HG03095 (cell line): ENCODE measurements at regions not wholly inside any gene's neighbourhood (a gene's known extent, or its start where the extent isn't known, plus 50 kb on each side); places are given as distances from the start of the nearest gene placed in this dataset.

Source experiments
- ATAC-seq: cut with Tn5 transposase; IDR thresholded peaks from one replicate; pipeline ENCODE4 v1.9.1; 2021; ENCODE audit warnings: moderate library complexity; ENCODE audit not compliant: unreplicated experiment

DNA sequence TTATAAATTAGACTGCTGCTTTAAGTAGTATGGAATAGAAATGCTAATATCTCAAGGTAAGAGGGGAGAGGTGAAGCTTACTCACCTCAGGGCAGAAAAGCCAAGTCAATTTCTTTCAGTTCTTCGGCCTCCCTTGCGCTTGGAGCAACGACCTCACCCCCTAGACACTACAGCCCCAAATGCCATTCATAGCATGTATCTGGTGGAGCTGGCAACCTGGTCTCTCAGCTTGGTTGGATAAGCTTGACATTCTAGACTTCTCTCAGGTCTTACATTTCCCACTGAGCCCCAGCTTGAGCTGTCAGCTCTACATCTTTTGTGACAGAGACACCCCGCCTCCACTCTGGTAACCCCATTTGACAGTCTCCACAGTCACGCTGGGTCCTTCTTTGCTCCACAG lies 154.9 kb downstream of the ZNF608 start:
- no peak for ATAC-seq

DNA sequence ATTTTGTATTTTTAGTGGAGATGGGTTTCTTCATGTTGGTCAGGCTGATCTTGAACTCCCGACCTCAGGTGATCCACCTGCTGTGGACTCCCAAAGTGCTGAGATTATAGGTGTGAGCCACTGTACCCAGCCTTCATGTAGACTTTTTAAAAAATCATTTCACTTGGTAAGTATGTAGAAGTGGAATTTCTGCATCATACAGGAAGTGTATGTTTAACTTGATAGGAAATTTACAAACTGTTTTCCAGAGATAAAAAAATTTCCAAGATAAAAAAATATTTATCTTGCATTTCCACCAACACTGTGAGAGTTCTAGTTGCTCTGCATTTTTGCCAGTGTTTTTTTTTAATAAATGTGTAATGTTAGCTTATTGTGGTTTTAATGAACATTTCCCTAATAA lies 155.8 kb downstream of the ZNF608 start:
- no peak for ATAC-seq

DNA sequence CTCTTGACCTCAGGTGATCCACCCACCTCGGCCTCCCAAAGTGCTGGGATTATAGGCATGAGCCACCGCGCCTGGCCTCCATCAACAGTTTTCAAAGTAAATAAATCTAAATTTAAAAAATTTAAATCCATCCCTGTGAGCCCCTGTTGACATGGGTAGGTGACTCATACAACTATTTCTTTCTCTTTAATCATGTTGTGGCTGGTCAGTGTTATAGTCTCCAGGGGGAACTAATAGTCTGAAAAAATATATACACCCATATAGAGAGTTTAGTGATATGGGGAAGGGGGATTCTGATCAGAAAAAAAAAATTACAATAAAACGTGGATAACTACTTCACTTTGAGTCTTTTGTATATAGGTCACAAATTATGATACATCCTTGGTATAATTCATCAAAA lies 159.2 kb downstream of the ZNF608 start:
- ATAC-seq: no peak

DNA sequence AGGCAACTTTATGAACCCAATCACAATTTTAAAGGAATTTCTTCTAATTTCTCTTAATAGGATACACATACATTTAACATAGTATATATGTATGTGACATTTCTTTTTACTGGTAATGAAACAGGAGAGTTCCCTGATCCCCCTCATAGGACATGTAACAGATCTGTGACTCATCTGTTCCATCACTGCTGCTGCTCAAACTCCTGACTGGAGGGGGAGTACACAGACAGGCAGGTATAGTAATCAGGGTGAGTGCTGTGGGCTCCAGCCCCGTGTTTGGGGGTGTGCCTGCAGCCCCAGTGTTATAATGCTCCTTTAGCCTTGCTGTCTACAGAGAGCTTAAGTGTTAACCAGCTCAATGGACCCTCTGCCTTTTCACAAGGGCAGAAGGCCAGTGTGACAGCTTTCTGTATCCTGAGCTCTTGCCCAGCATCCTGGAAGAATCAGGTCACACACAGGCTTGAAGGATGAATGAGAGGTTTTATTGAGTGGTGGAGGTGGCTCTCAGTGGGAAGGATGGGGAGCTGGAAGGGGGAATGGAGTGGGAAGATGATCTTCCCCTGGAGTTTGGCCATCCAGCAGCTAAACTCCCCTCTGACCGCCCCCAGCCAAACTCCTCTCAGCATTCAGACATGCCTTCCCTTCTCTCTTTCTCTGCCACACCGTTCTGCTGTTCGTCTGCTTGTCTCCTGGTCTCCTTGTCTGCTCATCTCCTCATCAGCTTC lies 161.3 kb downstream of the ZNF608 start:
- ATAC-seq: no peak

GRCh38 chr5:124583469-124584350 lies 162.7 kb downstream of the ZNF608 start:
- ATAC-seq: peak; percentile 99

DNA sequence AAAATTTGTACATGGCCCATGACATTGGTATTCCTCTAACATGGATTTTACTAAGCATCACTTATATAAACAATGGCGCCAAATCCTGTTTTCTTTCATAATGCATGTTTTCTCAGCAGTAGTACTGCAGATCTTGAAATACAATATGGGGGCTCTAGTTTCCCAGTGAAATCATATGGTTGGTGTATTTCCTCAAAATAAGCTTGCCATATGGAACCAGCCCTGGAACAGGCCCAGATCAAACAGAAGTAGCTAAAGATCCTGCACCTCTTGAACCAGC lies 163.9 kb downstream of the ZNF608 start:
- no peak for ATAC-seq

- no peak for ATAC-seq
Observed at GRCh38 chr5:124581738-124582560, 164.5 kb downstream of the ZNF608 start.

- ATAC-seq: no peak
Observed at GRCh38 chr5:124580925-124581737, 165.3 kb downstream of the ZNF608 start.

- ATAC-seq: no peak
Observed at GRCh38 chr5:124580512-124580911, 165.9 kb downstream of the ZNF608 start.

GRCh38 chr5:124576848-124577409 lies 169.5 kb downstream of the ZNF608 start:
- peak; percentile 60 for ATAC-seq

- no peak for ATAC-seq
Observed at GRCh38 chr5:124575725-124576124, 170.7 kb downstream of the ZNF608 start.

- ATAC-seq: no peak
Observed at GRCh38 chr5:124574521-124575436, 171.7 kb downstream of the ZNF608 start.

DNA sequence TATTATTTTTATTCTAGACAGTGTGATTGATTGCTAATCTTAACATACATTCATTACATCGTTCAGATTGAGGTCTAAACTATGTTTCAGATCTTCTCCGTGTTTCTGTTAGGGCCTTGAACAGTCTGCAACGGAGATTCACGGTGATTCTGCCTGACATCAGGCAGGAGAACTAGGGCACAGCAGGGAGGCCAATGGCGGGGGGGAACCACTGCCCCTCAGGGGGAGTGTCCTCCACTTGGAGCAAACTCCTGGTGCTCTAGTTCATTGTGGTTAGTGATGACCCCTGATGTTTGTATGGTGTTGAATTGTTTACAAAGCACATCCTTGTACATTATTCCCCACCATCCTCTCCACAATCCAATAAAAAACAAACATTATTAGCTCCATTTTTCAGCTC lies 173.5 kb downstream of the ZNF608 start:
- ATAC-seq: no peak

DNA sequence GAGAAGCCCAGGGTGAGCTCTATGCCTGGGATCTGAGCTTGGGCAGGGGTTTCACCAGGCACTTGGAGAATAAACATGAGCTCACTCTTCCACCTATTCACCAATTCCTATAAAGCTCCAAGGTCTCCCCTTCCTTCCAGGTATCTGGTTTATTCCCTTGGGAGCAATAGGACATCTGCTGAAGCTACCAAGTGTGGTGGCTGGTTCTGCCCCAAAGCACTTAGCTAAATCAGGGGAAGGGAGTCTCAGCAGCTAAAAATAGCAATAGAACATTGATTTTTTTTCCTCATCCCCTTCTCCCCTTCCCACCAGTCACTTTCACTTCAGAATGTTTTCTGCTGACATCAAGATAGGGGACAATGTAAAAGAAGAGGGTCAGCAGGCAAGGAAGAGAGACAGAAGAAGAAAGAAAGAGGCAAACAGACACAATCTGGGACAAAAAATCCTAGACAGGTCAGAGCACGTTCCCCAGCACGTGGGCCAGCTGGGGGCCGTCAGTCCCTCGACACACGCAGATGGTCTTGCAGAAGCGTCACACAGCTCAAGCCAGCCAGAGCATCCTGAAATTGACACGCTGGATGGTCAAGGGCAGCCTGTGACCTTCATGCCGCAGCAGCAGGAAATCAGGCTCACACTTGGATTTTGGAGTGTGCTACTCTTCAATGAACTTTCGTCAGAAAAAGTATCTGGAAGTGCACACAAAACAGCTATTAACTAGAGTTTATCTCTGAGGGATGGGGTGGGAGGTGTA lies 176.0 kb downstream of the ZNF608 start:
- no peak for ATAC-seq

DNA sequence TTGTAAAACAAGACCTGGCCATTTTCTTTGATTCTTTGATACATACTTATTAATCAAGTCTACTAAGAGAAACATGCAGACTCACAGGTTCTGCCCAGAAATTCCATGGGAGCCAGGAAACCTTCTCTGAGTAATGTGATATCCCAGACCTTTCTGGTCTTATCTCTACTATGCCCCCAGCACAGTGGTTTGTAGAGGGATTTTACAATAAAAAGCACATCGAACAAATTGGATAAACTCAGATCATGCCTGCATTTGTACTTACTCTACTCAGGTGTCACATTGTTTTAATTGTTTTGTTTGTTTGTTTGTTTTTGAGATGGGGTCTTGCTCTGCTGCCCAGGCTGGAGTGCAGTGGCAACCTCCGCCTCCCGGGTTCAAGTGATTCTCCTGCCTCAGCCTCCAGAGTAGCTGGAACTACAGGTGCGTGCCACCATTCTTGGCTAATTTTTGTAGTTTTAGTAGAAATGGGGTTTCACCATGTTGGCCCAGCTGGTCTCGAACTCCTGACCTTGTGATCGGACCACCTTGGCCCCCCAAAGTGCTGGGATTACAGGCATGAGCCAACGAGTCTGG lies 179.5 kb downstream of the ZNF608 start:
- ATAC-seq: no peak

DNA sequence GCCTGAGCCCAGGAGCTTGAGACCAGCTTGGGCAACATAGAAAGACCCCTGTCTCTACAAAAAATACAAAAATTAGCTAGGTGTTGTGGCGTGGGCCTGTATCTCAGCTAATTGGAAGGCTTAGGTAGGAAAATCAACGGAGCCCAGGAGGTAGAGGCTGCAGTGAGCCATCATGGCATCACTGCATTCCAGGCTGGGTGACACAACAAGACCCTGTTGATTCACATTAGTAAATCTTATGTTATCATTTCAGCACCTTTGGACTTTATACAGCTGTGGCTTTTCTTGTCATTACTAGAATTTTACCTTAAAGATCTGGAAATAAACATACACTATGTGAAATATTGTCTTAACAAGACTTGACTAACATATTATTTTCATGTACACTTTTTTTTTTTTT lies 185.0 kb downstream of the ZNF608 start:
- no peak for ATAC-seq

GRCh38 chr5:124560370-124560769 lies 186.1 kb downstream of the ZNF608 start:
- ATAC-seq: no peak

- ATAC-seq: no peak
Observed at GRCh38 chr5:124557761-124558160, 188.7 kb downstream of the ZNF608 start.
